CD14-positive monocyte (primary cell): ENCODE measurements at regions not wholly inside any gene's neighbourhood (a gene's known extent, or its start where the extent isn't known, plus 50 kb on each side); places are given as distances from the start of the nearest gene placed in this dataset.
A peak's percentile ranks its signal among the peaks of the same experiment; 100 is the strongest.

Experiments used
- DNase-seq, 3 donors: peaks; one replicate each; pipeline ENCODE4 v3.0.0-alpha.2; 2011 to 2022
- H2AFZ ChIP-seq: 2 replicates; pipeline ENCODE4 v1.6.0; 2012; ENCODE audit warnings: mild to moderate bottlenecking, low read depth, low read length, inconsistent platforms; ENCODE audit not compliant: insufficient read depth, poor library complexity, severe bottlenecking
- H3K27ac ChIP-seq, 2 donors: 1 replicate in 1 of 2; 2 replicates in 1 of 2; pipeline ENCODE4 v1.5.1; 2012 to 2013; ENCODE audit warnings: low read length in 2 of 2, control low read depth in 1 of 2, inconsistent platforms in 1 of 2, low read depth in 1 of 2, mild to moderate bottlenecking in 1 of 2
- H3K27me3 ChIP-seq, 2 donors: one replicate each; pipeline versions ENCODE4 v1.6.0 to v1.6.1; 2011 to 2013; ENCODE audit warnings: low read length in 2 of 2; ENCODE audit not compliant: control insufficient read depth in 2 of 2, insufficient read depth in 2 of 2
- H3K36me3 ChIP-seq, 2 donors: replicated peaks in 1 of 2; 1 replicate in 1 of 2; 2 replicates in 1 of 2; pipeline versions ENCODE4 v1.5.1 to v1.6.1; 2012 to 2013; ENCODE audit warnings: low read length in 2 of 2, control low read depth in 1 of 2, inconsistent platforms in 1 of 2, mild to moderate bottlenecking in 1 of 2; ENCODE audit not compliant: insufficient read depth in 2 of 2, control insufficient read depth in 1 of 2
- H3K4me1 ChIP-seq, 2 donors: 1 replicate in 1 of 2; 2 replicates in 1 of 2; pipeline versions ENCODE4 v1.5.1 to v1.6.1; 2012 to 2013; ENCODE audit warnings: low read length in 2 of 2, control low read depth in 1 of 2, inconsistent platforms in 1 of 2, mild to moderate bottlenecking in 1 of 2, moderate library complexity in 1 of 2; ENCODE audit not compliant: insufficient read depth in 2 of 2, control insufficient read depth in 1 of 2
- H3K4me2 ChIP-seq: replicated peaks from 2 replicates; pipeline ENCODE3; 2012; ENCODE audit warnings: low read length, moderate library complexity, mild to moderate bottlenecking; ENCODE audit not compliant: poor library complexity, severe bottlenecking; ENCODE audit errors: extremely low read depth
- H3K4me3 ChIP-seq, 3 experiments: fragments of 200-600 bp in 1 of 3; sonication (generic) in 1 of 3; replicated peaks in 1 of 3; 1 replicate in 2 of 3; 2 replicates in 1 of 3; pipeline ENCODE4 v1.5.1; 2011 to 2013; ENCODE audit warnings: low read length in 3 of 3, mild to moderate bottlenecking in 3 of 3, control low read depth in 2 of 3, low read depth in 2 of 3, inconsistent platforms in 1 of 3, moderate library complexity in 1 of 3
- H3K79me2 ChIP-seq: 2 replicates; pipeline ENCODE4 v1.6.0; 2012; ENCODE audit warnings: mild to moderate bottlenecking, control low read depth, inconsistent platforms, low read length, moderate library complexity; ENCODE audit not compliant: insufficient read depth
- H3K9ac ChIP-seq: 2 replicates; pipeline ENCODE4 v1.6.0; 2017; ENCODE audit warnings: low read length, mild to moderate bottlenecking; ENCODE audit not compliant: insufficient read depth, poor library complexity, severe bottlenecking
- H3K9me3 ChIP-seq, 2 donors: replicated peaks in 1 of 2; 1 replicate in 1 of 2; 2 replicates in 1 of 2; pipeline versions ENCODE4 v1.5.1 to v1.6.1; 2012 to 2013; ENCODE audit warnings: low read length in 2 of 2, control low read depth in 1 of 2; ENCODE audit not compliant: control insufficient read depth in 1 of 2, insufficient read depth in 1 of 2
- H4K20me1 ChIP-seq: 2 replicates; pipeline ENCODE4 v1.6.0; 2012; ENCODE audit warnings: mild to moderate bottlenecking, low read length, control low read depth, moderate library complexity; ENCODE audit not compliant: insufficient read depth
- H3K27ac Mint-ChIP-seq, 7 donors: one replicate each; pipeline ENCODE4 v1.8.0; 2020; ENCODE audit warnings: mild to moderate bottlenecking in 7 of 7, mixed read lengths in 7 of 7, moderate library complexity in 6 of 7, inconsistent platforms in 2 of 7
- H3K27me3 Mint-ChIP-seq, 3 donors: one replicate each; pipeline ENCODE4 v1.8.0; 2021 to 2022; ENCODE audit warnings: low read depth in 3 of 3, mild to moderate bottlenecking in 3 of 3, mixed read lengths in 3 of 3, moderate library complexity in 3 of 3, inconsistent platforms in 1 of 3
- H3K36me3 Mint-ChIP-seq, 2 donors: one replicate each; pipeline ENCODE4 v1.8.0; 2020; ENCODE audit warnings: mixed read lengths in 2 of 2, inconsistent platforms in 1 of 2, mild to moderate bottlenecking in 1 of 2
- H3K4me1 Mint-ChIP-seq: one replicate; pipeline ENCODE4 v1.8.0; 2020; ENCODE audit warnings: mild to moderate bottlenecking, mixed read lengths
- H3K4me3 Mint-ChIP-seq, 2 donors: one replicate each; pipeline ENCODE4 v1.8.0; 2020; ENCODE audit warnings: mild to moderate bottlenecking in 2 of 2, mixed read lengths in 2 of 2, moderate library complexity in 1 of 2
- H3K9me3 Mint-ChIP-seq, 7 donors: one replicate each; pipeline ENCODE4 v1.8.0; 2020 to 2022; ENCODE audit warnings: mixed read lengths in 7 of 7, mild to moderate bottlenecking in 6 of 7, moderate library complexity in 6 of 7, inconsistent platforms in 2 of 7
- CTCF ChIP-seq: fragments of 200-600 bp; IDR thresholded peaks from one replicate; pipeline ENCODE4 v1.8.0; 2022; ENCODE audit warnings: antibody characterized with exemption, mild to moderate bottlenecking
- WGBS: methylation state at CpG from one replicate; pipeline ENCODE4 v1.1.5; 2013; ENCODE audit warnings: missing lambda C conversion rate; ENCODE audit not compliant: insufficient coverage; 5-methylcytosine and 5-hydroxymethylcytosine counted together
- intact Hi-C, 2 donors: fragments of 100-400 bp; cut with micrococcal nuclease; formaldehyde crosslinking; loops; one replicate each; pipeline versions ENCODE4 v1.15.0 to v1.15.1; 2023

DNA sequence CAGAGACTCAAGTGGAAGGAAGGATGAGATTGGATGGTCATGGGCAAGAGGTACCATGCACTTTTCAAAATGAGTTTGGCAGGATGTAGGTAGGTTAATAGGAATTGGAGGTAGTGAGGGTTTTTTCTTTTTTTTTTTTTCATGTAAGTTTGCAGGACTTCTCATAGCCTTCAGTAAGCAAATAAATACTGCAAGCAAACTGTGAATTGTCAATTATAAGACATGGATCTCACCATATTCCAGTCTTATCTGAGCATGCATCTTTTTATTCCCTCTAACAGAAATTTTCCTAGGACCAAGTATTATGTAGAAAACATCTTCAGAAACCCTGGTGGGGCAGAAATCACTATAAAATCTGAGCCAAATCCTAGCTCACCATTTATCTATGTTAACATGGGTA is 584.6 kb upstream of the CDH5 start:
- peaks cover 2 to 5% (median 3%) of the 10 kb centered on the region in 3 donors for H3K27me3 Mint-ChIP-seq
- Histone ChIP-seq H3K9me3 (no peaks in the 10 kb centered on the region), H2AFZ (no peak overlapping the region), H3K4me1 (no peaks in the 10 kb centered on the region), H3K27ac (no peak overlapping the region), H3K4me3 (no peak overlapping the region), H3K9ac (no peak overlapping the region), H3K4me2 (no peak overlapping the region), H4K20me1 (no peaks in the 10 kb centered on the region), H3K79me2 (no peaks in the 10 kb centered on the region), H3K27me3 (no peaks in the 10 kb centered on the region), H3K36me3 (no peaks in the 10 kb centered on the region)
- no peak for TF ChIP-seq CTCF
- DNase-seq: no peak
- no peaks in the 10 kb centered on the region for H3K36me3 Mint-ChIP-seq
- H3K4me1 Mint-ChIP-seq: no peaks in the 10 kb centered on the region
- peak overlapping the region in 1 of 7 donors; percentile 48 for H3K27ac Mint-ChIP-seq
- H3K9me3 Mint-ChIP-seq: peaks cover 0 to 10% (median 4%) of the 10 kb centered on the region in 7 donors
- intact Hi-C loops: no loop called here
- no peak overlapping the region for H3K4me3 Mint-ChIP-seq

- TF ChIP-seq CTCF: no peak
- intact Hi-C loops: no loop called here
- H2AFZ ChIP-seq: no peak overlapping the region
- no peak for DNase-seq
- H3K4me3 Mint-ChIP-seq: no peak overlapping the region
- H3K27me3 ChIP-seq: no peaks in the 10 kb centered on the region
- no peak overlapping the region for H3K9ac ChIP-seq
- H3K4me1 Mint-ChIP-seq: no peaks in the 10 kb centered on the region
- no peaks in the 10 kb centered on the region for H3K9me3 ChIP-seq
- H3K4me3 ChIP-seq: no peak overlapping the region
- H4K20me1 ChIP-seq: no peaks in the 10 kb centered on the region
- H3K4me2 ChIP-seq: no peak overlapping the region
- peaks cover 0 to 10% (median 4%) of the 10 kb centered on the region in 7 donors for H3K9me3 Mint-ChIP-seq
- no peaks in the 10 kb centered on the region for H3K36me3 ChIP-seq
- no peaks in the 10 kb centered on the region for H3K79me2 ChIP-seq
- H3K4me1 ChIP-seq: no peaks in the 10 kb centered on the region
- peak overlapping the region in 1 of 7 donors; percentile 48 for H3K27ac Mint-ChIP-seq
- WGBS: 92% methylated on average over 1 of the region's 1 CpG
- no peaks in the 10 kb centered on the region for H3K36me3 Mint-ChIP-seq
- peaks cover 2 to 5% (median 3%) of the 10 kb centered on the region in 3 donors for H3K27me3 Mint-ChIP-seq
- H3K27ac ChIP-seq: no peak overlapping the region
Observed at GRCh38 chr16:65781363-65781762, 585.1 kb upstream of the CDH5 start.
